NCI-H82 (cell line): ENCODE measurements at regions not wholly inside any gene's neighbourhood (a gene's known extent, or its start where the extent isn't known, plus 50 kb on each side); places are given as distances from the start of the nearest gene placed in this dataset.

ENCODE experiments used
- DNase-seq: peaks from one replicate; lab custom pipeline; 2025; lab: John Stamatoyannopoulos, UW

GRCh38 chr4:54915276-54915675 is 210.1 kb downstream of the KDR start:
- DNase-seq: no peak

- DNase-seq: no peak
These were observed 210.6 kb downstream of the KDR start for GRCh38 chr4:54914781-54915180.

GRCh38 chr4:54913751-54914526 is 211.5 kb downstream of the KDR start:
- DNase-seq: no peak

GRCh38 chr4:54912155-54912554 is 213.2 kb downstream of the KDR start:
- no peak for DNase-seq

- no peak for DNase-seq
These were observed 215.4 kb downstream of the KDR start for GRCh38 chr4:54909961-54910360.

- DNase-seq: no peak
These were observed 216.6 kb downstream of the KDR start for GRCh38 chr4:54908763-54909162.

GRCh38 chr4:54904953-54905352 is 220.4 kb downstream of the KDR start:
- no peak for DNase-seq

GRCh38 chr4:54902976-54903375 is 222.4 kb downstream of the KDR start:
- no peak for DNase-seq

- DNase-seq: no peak
These were observed 223.1 kb downstream of the KDR start for GRCh38 chr4:54902271-54902670.

GRCh38 chr4:54901202-54901601 is 224.2 kb downstream of the KDR start:
- DNase-seq: no peak

- DNase-seq: no peak
These were observed 226.6 kb downstream of the KDR start for GRCh38 chr4:54898656-54899340.

- no peak for DNase-seq
These were observed 227.3 kb downstream of the KDR start for GRCh38 chr4:54898056-54898562.

- no peak for DNase-seq
These were observed 227.8 kb downstream of the KDR start for GRCh38 chr4:54897590-54897989.

GRCh38 chr4:54882616-54883015 is 224.9 kb downstream of the KIT start:
- DNase-seq: no peak

GRCh38 chr4:54879576-54879975 is 221.8 kb downstream of the KIT start:
- no peak for DNase-seq

- no peak for DNase-seq
These were observed 219.2 kb downstream of the KIT start for GRCh38 chr4:54877006-54877405.

- DNase-seq: no peak
These were observed 214.5 kb downstream of the KIT start for GRCh38 chr4:54872261-54872660.

- no peak for DNase-seq
These were observed 206.0 kb downstream of the KIT start for GRCh38 chr4:54863571-54864255.

GRCh38 chr4:54861201-54861600 is 203.4 kb downstream of the KIT start:
- no peak for DNase-seq

GRCh38 chr4:54855191-54855854 is 197.6 kb downstream of the KIT start:
- DNase-seq: no peak

GRCh38 chr4:54852602-54853001 is 194.8 kb downstream of the KIT start:
- no peak for DNase-seq

GRCh38 chr4:54852054-54852453 is 194.3 kb downstream of the KIT start:
- DNase-seq: no peak
